Activated naive CD4-positive, alpha-beta T cell treated with anti-CD3 and anti-CD28 coated beads for 36 hours (primary cell): ENCODE measurements at regions not wholly inside any gene's neighbourhood (a gene's known extent, or its start where the extent isn't known, plus 50 kb on each side); places are given as distances from the start of the nearest gene placed in this dataset.

Source experiments
- CTCF ChIA-PET: fragments of 350-600 bp; sonication (Branson Sonifier 250); formaldehyde crosslinking; loops from one replicate; lab custom pipeline; 2021; ENCODE audit warnings: antibody characterized with exemption; lab: Charles Lee
- DNase-seq: peaks from one replicate; pipeline ENCODE4 v3.0.0-alpha.2; 2020
- H3K27ac Mint-ChIP-seq: one replicate; pipeline ENCODE4 v1.8.0; 2021; ENCODE audit warnings: mild to moderate bottlenecking, mixed read lengths
- H3K27me3 Mint-ChIP-seq: one replicate; pipeline ENCODE4 v1.8.0; 2021; ENCODE audit warnings: low read depth, mixed read lengths
- H3K36me3 Mint-ChIP-seq: one replicate; pipeline ENCODE4 v1.8.0; 2021; ENCODE audit warnings: low read depth, mixed read lengths
- H3K4me1 Mint-ChIP-seq: one replicate; pipeline ENCODE4 v1.8.0; 2021; ENCODE audit warnings: low read depth, mixed read lengths
- H3K4me3 Mint-ChIP-seq: one replicate; pipeline ENCODE4 v1.8.0; 2021; ENCODE audit warnings: mild to moderate bottlenecking, moderate library complexity, mixed read lengths
- H3K9me3 Mint-ChIP-seq: one replicate; pipeline ENCODE4 v1.8.0; 2021; ENCODE audit warnings: mixed read lengths
- intact Hi-C: fragments of 100-400 bp; cut with micrococcal nuclease; formaldehyde crosslinking; loops from one replicate; pipeline ENCODE4 v1.15.1; 2023

DNA sequence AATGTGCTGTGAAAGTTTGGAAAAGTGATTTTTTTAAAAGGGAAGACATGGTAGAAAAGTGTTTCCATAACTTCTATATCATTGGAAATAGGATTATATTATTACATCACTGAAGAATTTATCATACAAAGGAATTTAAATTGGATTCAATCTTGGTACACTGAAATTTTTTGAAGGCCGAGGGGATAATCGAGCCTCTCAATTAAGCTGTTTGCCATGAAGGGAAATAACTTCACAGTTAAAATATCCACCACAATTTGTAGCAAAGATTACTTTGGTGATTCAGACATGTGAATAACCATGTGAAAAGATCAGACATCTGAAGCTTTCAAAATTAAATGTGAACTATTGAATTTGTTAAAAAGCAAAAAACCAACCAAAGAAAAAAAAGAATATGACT, 215.3 kb downstream of the KLF5 start:
- no peak overlapping the region for H3K27ac Mint-ChIP-seq
- peaks cover 12% of the 10 kb centered on the region for H3K4me1 Mint-ChIP-seq
- CTCF ChIA-PET: no interaction called here
- no peaks in the 10 kb centered on the region for H3K27me3 Mint-ChIP-seq
- DNase-seq: no peak
- peaks cover 4% of the 10 kb centered on the region for H3K36me3 Mint-ChIP-seq
- no peak overlapping the region for H3K4me3 Mint-ChIP-seq
- H3K9me3 Mint-ChIP-seq: peaks cover 9% of the 10 kb centered on the region
- intact Hi-C loops: no loop called here

- Mint-ChIP-seq H3K36me3 (peaks cover 4% of the 10 kb centered on the region), H3K4me1 (peaks cover 12% of the 10 kb centered on the region), H3K27me3 (no peaks in the 10 kb centered on the region), H3K27ac (no peak overlapping the region), H3K9me3 (peaks cover 12% of the 10 kb centered on the region), H3K4me3 (no peak overlapping the region)
- intact Hi-C loops: no loop called here
- DNase-seq: no peak
- CTCF ChIA-PET: no interaction called here
These were observed 214.9 kb downstream of the KLF5 start for GRCh38 chr13:73273745-73274144.

- intact Hi-C loops: no loop called here
- no peak for DNase-seq
- H3K27ac Mint-ChIP-seq: no peak overlapping the region
- peaks cover 12% of the 10 kb centered on the region for H3K9me3 Mint-ChIP-seq
- H3K36me3 Mint-ChIP-seq: peaks cover 4% of the 10 kb centered on the region
- no peaks in the 10 kb centered on the region for H3K27me3 Mint-ChIP-seq
- CTCF ChIA-PET: no interaction called here
- peaks cover 12% of the 10 kb centered on the region for H3K4me1 Mint-ChIP-seq
- no peak overlapping the region for H3K4me3 Mint-ChIP-seq
These were observed 214.5 kb downstream of the KLF5 start for GRCh38 chr13:73273276-73273675.

GRCh38 chr13:73272831-73273230, 214.0 kb downstream of the KLF5 start:
- no peak overlapping the region for H3K27ac Mint-ChIP-seq
- CTCF ChIA-PET: no interaction called here
- H3K4me3 Mint-ChIP-seq: no peak overlapping the region
- intact Hi-C loops: no loop called here
- H3K4me1 Mint-ChIP-seq: peaks cover 11% of the 10 kb centered on the region
- peaks cover 10% of the 10 kb centered on the region for H3K9me3 Mint-ChIP-seq
- peaks cover 4% of the 10 kb centered on the region for H3K36me3 Mint-ChIP-seq
- H3K27me3 Mint-ChIP-seq: no peaks in the 10 kb centered on the region
- no peak for DNase-seq

GRCh38 chr13:73268306-73268705, 209.5 kb downstream of the KLF5 start:
- H3K4me1 Mint-ChIP-seq: no peaks in the 10 kb centered on the region
- H3K4me3 Mint-ChIP-seq: no peak overlapping the region
- no peak for DNase-seq
- H3K9me3 Mint-ChIP-seq: peaks cover 10% of the 10 kb centered on the region
- H3K27ac Mint-ChIP-seq: no peak overlapping the region
- intact Hi-C loops: no loop called here
- no peaks in the 10 kb centered on the region for H3K27me3 Mint-ChIP-seq
- peaks cover 4% of the 10 kb centered on the region for H3K36me3 Mint-ChIP-seq
- CTCF ChIA-PET: no interaction called here

DNA sequence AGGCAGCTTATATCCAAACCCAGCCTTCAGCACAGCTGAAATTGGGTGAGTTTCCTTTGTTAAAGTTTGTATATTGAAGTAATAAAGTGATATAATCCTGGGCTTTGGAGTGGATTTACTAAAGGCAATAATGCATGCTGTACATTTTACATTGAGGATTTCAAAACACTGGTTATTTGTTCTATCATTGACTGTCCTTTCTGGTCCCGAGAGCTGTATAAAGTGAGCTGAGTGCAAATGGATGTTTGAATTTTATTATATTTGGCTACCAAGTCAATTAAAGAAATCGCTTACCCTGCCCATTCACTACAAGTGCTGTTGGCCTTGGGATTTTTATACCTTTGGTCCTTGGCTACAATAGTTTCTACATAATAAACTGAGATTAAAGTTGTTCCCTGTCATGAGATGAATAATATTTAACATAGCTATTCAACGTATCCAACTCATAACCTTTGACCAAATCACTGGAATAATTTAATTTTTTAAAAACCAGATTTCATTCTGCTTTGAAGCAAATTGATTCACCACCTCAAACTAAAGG, 207.9 kb downstream of the KLF5 start:
- H3K27ac Mint-ChIP-seq: no peak overlapping the region
- H3K4me3 Mint-ChIP-seq: no peak overlapping the region
- H3K4me1 Mint-ChIP-seq: no peaks in the 10 kb centered on the region
- intact Hi-C loops: no loop called here
- peaks cover 4% of the 10 kb centered on the region for H3K36me3 Mint-ChIP-seq
- DNase-seq: no peak
- no peaks in the 10 kb centered on the region for H3K27me3 Mint-ChIP-seq
- peaks cover 10% of the 10 kb centered on the region for H3K9me3 Mint-ChIP-seq
- CTCF ChIA-PET: no interaction called here

DNA sequence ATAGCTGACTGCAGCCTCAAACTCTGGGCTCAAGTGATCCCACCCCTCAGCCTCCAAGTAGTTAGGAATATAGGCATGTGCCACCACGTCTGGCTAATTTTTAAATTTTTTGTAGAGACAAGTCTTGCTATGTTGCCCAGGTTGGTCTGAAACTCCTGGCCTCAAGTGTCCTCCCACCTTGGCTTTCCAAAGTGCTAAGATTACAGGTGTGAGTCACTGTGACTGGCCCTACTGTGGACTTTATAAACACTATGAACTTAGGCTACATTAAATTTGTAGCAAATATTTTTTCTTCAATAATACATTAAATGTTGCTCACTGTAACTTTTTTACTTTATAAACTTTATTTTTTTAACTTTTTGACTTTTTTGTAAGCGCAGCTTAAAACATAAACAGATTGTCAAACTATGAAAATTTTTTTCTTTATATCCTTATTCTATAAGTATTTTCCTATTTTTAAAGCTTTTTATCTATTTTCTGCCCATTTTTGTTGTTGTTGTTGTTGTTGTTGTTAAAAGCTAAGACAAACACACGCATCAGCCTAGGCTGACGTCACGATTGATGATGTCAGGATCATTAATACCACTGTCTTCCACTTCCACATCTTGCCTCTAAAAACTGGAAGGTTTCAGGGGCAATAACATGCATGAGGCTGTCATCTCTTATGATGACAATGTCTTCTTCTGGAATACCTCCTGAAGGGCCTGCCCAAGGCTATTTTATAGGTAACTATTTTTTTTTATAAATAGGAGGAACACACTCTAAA, 204.2 kb downstream of the KLF5 start:
- H3K27me3 Mint-ChIP-seq: no peaks in the 10 kb centered on the region
- DNase-seq: no peak
- no peak overlapping the region for H3K4me3 Mint-ChIP-seq
- H3K9me3 Mint-ChIP-seq: no peaks in the 10 kb centered on the region
- H3K36me3 Mint-ChIP-seq: no peaks in the 10 kb centered on the region
- CTCF ChIA-PET: no interaction called here
- H3K4me1 Mint-ChIP-seq: no peaks in the 10 kb centered on the region
- H3K27ac Mint-ChIP-seq: no peak overlapping the region
- intact Hi-C loops: no loop called here

DNA sequence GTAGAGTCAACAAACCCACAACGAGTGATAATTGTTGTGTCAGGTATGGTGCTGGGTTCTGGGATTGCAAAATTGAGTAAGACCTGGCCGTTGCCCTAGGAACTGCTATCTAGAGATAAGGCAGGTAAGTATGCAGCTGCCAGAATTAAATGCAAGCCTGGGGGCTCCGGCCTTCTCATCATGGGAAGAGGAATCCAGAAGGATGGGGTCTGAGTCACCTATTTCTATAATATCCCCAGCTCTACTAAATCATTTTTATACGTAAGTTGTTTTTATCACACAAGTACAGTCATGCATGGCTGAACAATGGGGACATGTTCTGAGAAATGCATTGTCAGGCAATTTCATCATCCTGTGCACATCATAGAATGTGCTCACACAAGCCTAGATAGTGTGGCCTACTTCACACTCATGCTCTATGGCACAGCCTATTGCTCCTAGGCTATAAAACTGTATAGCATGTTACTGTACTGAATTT, 203.0 kb downstream of the KLF5 start:
- no peak for DNase-seq
- no peak overlapping the region for H3K27ac Mint-ChIP-seq
- H3K4me3 Mint-ChIP-seq: no peak overlapping the region
- H3K4me1 Mint-ChIP-seq: no peaks in the 10 kb centered on the region
- no peaks in the 10 kb centered on the region for H3K27me3 Mint-ChIP-seq
- CTCF ChIA-PET: no interaction called here
- intact Hi-C loops: no loop called here
- H3K36me3 Mint-ChIP-seq: no peaks in the 10 kb centered on the region
- no peaks in the 10 kb centered on the region for H3K9me3 Mint-ChIP-seq

- H3K36me3 Mint-ChIP-seq: no peaks in the 10 kb centered on the region
- CTCF ChIA-PET: no interaction called here
- H3K27ac Mint-ChIP-seq: no peak overlapping the region
- intact Hi-C loops: no loop called here
- no peaks in the 10 kb centered on the region for H3K9me3 Mint-ChIP-seq
- H3K27me3 Mint-ChIP-seq: no peaks in the 10 kb centered on the region
- DNase-seq: no peak
- H3K4me1 Mint-ChIP-seq: no peaks in the 10 kb centered on the region
- no peak overlapping the region for H3K4me3 Mint-ChIP-seq
These were observed 200.5 kb downstream of the KLF5 start for GRCh38 chr13:73259061-73260017.

DNA sequence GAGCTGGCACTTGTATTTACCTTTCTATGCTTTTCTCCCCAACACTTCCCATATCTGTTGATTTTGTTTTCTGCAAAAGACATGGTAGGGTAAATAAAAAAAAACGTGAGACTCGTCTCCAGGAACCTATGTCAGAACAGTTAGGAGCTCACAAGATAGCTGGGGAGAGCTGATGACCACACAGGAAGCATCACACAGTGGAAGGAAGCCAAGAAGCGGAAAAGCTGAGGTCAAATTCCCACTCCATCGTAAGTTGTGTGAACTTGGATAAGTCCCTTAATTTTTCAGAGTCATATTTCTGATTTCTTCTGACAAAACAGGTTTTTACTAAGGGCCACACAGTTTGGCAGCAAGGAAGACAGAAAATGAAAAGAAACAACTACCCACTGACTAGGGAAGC, 199.6 kb downstream of the KLF5 start:
- H3K4me1 Mint-ChIP-seq: no peaks in the 10 kb centered on the region
- no peak overlapping the region for H3K4me3 Mint-ChIP-seq
- no peak overlapping the region for H3K27ac Mint-ChIP-seq
- DNase-seq: no peak
- intact Hi-C loops: no loop called here
- CTCF ChIA-PET: no interaction called here
- no peaks in the 10 kb centered on the region for H3K27me3 Mint-ChIP-seq
- no peaks in the 10 kb centered on the region for H3K9me3 Mint-ChIP-seq
- no peaks in the 10 kb centered on the region for H3K36me3 Mint-ChIP-seq

- H3K36me3 Mint-ChIP-seq: no peaks in the 10 kb centered on the region
- H3K27ac Mint-ChIP-seq: no peak overlapping the region
- H3K27me3 Mint-ChIP-seq: no peaks in the 10 kb centered on the region
- no peaks in the 10 kb centered on the region for H3K4me1 Mint-ChIP-seq
- CTCF ChIA-PET: no interaction called here
- intact Hi-C loops: no loop called here
- H3K4me3 Mint-ChIP-seq: no peak overlapping the region
- DNase-seq: no peak
- H3K9me3 Mint-ChIP-seq: no peaks in the 10 kb centered on the region
These were observed 196.0 kb downstream of the KLF5 start for GRCh38 chr13:73254827-73255226.

DNA sequence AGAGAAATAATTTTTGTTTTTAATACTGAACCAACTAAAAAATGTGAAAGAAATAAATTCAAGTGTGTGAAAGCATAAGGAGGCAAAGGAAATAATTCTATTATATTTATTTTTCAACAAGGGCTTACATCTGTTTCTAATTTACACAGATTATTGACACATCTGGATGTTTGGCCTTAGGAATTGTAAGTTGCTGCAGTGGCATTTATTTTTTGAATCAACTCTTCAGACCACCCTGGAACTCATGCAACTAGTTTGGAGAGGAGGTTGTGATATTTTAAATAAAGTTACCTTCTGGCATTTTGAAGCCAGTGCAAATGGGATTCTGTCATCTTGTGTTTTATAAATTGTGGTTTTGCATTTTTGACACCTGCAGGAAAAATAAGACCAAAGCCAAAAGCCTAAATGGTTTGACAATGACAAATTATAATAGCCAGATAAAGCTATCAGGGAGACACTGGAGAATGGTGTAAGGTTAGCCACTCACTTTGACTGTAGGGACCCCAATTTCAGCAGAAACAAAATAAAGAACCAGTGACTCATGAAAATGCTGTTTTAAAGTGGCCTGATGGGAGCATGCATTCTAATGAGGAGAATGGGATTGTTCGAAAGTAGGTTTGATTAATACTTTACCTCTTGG, 192.9 kb downstream of the KLF5 start:
- no peaks in the 10 kb centered on the region for H3K27me3 Mint-ChIP-seq
- intact Hi-C loops: no loop called here
- H3K4me3 Mint-ChIP-seq: no peak overlapping the region
- DNase-seq: no peak
- no peaks in the 10 kb centered on the region for H3K9me3 Mint-ChIP-seq
- H3K4me1 Mint-ChIP-seq: no peaks in the 10 kb centered on the region
- CTCF ChIA-PET: no interaction called here
- no peak overlapping the region for H3K27ac Mint-ChIP-seq
- no peaks in the 10 kb centered on the region for H3K36me3 Mint-ChIP-seq
